PC-3 (cell line): ENCODE measurements at regions not wholly inside any gene's neighbourhood (a gene's known extent, or its start where the extent isn't known, plus 50 kb on each side); places are given as distances from the start of the nearest gene placed in this dataset.

Experiments used
- ATAC-seq: fragments of 200-7000 bp; cut with Tn5 transposase; 2 replicates; pipeline ENCODE4 v1.9.1; 2020; ENCODE audit warnings: mild to moderate bottlenecking, moderate library complexity
- BruUV-seq: library from RNA; stranded (reverse); fragments of 400-500 nt; replicated peaks from 2 replicates; lab custom pipeline; 2021; lab: Mats Ljungman, UMichigan
- CTCF ChIA-PET: fragments of 300-600 bp; sonication (Branson Sonifier 250); formaldehyde crosslinking; loops from one replicate; lab custom pipeline; 2022; ENCODE audit warnings: antibody characterized with exemption; lab: Charles Lee
- POLR2A ChIA-PET: fragments of 300-600 bp; sonication (Branson Sonifier 250); formaldehyde crosslinking; loops from one replicate; lab custom pipeline; 2022; ENCODE audit warnings: antibody characterized with exemption; ENCODE audit not compliant: unreplicated experiment; lab: Charles Lee
- DNase-seq: peaks from one replicate; pipeline ENCODE4 v3.0.0-alpha.2; 2015
- H2AFZ ChIP-seq: fragments of 300-600 bp; sonication (generic); 2 replicates; pipeline ENCODE4 v1.6.0; 2016; ENCODE audit warnings: antibody characterized with exemption, low read length
- H3F3A ChIP-seq: fragments of 300-600 bp; sonication (generic); one replicate; pipeline ENCODE4 v1.6.0; 2017; ENCODE audit warnings: antibody characterized with exemption, low read length, control low read depth, mild to moderate bottlenecking; ENCODE audit not compliant: unreplicated experiment
- H3K27ac ChIP-seq: fragments of 300-600 bp; sonication (generic); 2 replicates; pipeline ENCODE4 v1.5.1; 2016; ENCODE audit warnings: mild to moderate bottlenecking, low read length
- H3K27me3 ChIP-seq: fragments of 300-600 bp; sonication (generic); 2 replicates; pipeline ENCODE4 v1.6.1; 2016; ENCODE audit warnings: low read length, mixed read lengths
- H3K36me3 ChIP-seq: fragments of 300-600 bp; sonication (generic); 2 replicates; pipeline ENCODE4 v1.6.1; 2016; ENCODE audit warnings: low read depth, mixed run types, low read length, mixed read lengths
- H3K4me1 ChIP-seq: fragments of 300-600 bp; sonication (generic); 2 replicates; pipeline ENCODE4 v1.5.1; 2016; ENCODE audit warnings: low read length; ENCODE audit not compliant: insufficient read depth
- H3K4me2 ChIP-seq: fragments of 300-600 bp; sonication (generic); 2 replicates; pipeline ENCODE4 v1.6.0; 2016; ENCODE audit warnings: low read length
- H3K4me3 ChIP-seq: fragments of 300-600 bp; sonication (generic); 2 replicates; pipeline ENCODE4 v1.5.1; 2016; ENCODE audit warnings: mild to moderate bottlenecking, low read length, mixed read lengths
- H3K79me2 ChIP-seq: fragments of 300-600 bp; sonication (generic); 2 replicates; pipeline ENCODE4 v1.6.1; 2017; ENCODE audit warnings: low read length, mixed read lengths
- H3K9ac ChIP-seq: fragments of 300-600 bp; sonication (generic); 2 replicates; pipeline ENCODE4 v1.6.0; 2016; ENCODE audit warnings: mild to moderate bottlenecking, low read length
- H3K9me2 ChIP-seq: fragments of 300-600 bp; sonication (generic); replicated peaks from 2 replicates; pipeline ENCODE4 v1.6.1; 2016; ENCODE audit warnings: mixed run types, low read length, mixed read lengths
- H3K9me3 ChIP-seq: fragments of 300-600 bp; sonication (generic); 2 replicates; pipeline ENCODE4 v1.6.1; 2016; ENCODE audit warnings: low read length, mixed read lengths
- H4K20me1 ChIP-seq: fragments of 300-600 bp; sonication (generic); 2 replicates; pipeline ENCODE4 v1.6.1; 2016; ENCODE audit warnings: low read length, mixed read lengths
- CTCF ChIP-seq: fragments of 300-600 bp; sonication (generic); conservative IDR thresholded peaks from 2 replicates; pipeline ENCODE4 v1.5.1; 2017; ENCODE audit warnings: antibody characterized with exemption, low read depth, mild to moderate bottlenecking, low read length
- EZH2 ChIP-seq: fragments of 300-600 bp; sonication (generic); IDR thresholded peaks from one replicate; pipeline ENCODE4 v1.6.1; 2017; ENCODE audit warnings: antibody characterized with exemption, mild to moderate bottlenecking, low read length; ENCODE audit not compliant: unreplicated experiment
- EZH2phosphoT487 ChIP-seq: fragments of 300-600 bp; sonication (generic); IDR thresholded peaks from 2 replicates; pipeline ENCODE4 v1.6.1; 2018; ENCODE audit warnings: mild to moderate bottlenecking, antibody characterized with exemption, low read length, borderline replicate concordance
- intact Hi-C: fragments of 100-400 bp; cut with micrococcal nuclease; formaldehyde crosslinking; loops from 2 replicates; pipeline ENCODE4 v1.9.0; 2023

- Histone ChIP-seq H3K4me2 (no peak overlapping the region), H3K4me1 (no peaks in the 10 kb centered on the region), H3K9me2 (no peaks in the 10 kb centered on the region), H3K36me3 (no peaks in the 10 kb centered on the region), H3K4me3 (no peak overlapping the region), H2AFZ (no peak overlapping the region), H3K79me2 (no peaks in the 10 kb centered on the region), H3K27ac (no peak overlapping the region), H3F3A (no peaks in the 10 kb centered on the region), H4K20me1 (no peaks in the 10 kb centered on the region), H3K9me3 (no peaks in the 10 kb centered on the region), H3K27me3 (no peaks in the 10 kb centered on the region), H3K9ac (no peak overlapping the region)
- POLR2A ChIA-PET, result no interaction called here
- DNase-seq (peak; percentile 38), ATAC-seq (peak; percentile 61)
- peak; percentile 43 for TF ChIP-seq CTCF
- TF ChIP-seq EZH2phosphoT487, result no peak
- BruUV-seq, result no TSS peak
- CTCF ChIA-PET, result no interaction called here
- intact Hi-C loops, result loop anchor here (5.0 kb wide), 1 partner anchor 935 kb away; no protein-coding TSS in a partner anchor
Measured at GRCh38 chr4:92047209-92047875, 256.4 kb upstream of the GRID2 start.

GRCh38 chr4:92050875-92051274 is 252.9 kb upstream of the GRID2 start:
- TF ChIP-seq EZH2phosphoT487, result no peak
- no peak for TF ChIP-seq CTCF
- TF ChIP-seq EZH2, result no peak
- Histone ChIP-seq H3K27ac (no peak overlapping the region), H2AFZ (peak overlapping the region; percentile 21; the same call in 1 of the 2 replicates), H3K4me1 (no peaks in the 10 kb centered on the region), H3K27me3 (no peaks in the 10 kb centered on the region), H3F3A (no peaks in the 10 kb centered on the region), H3K79me2 (no peaks in the 10 kb centered on the region), H3K4me3 (no peak overlapping the region), H3K9me3 (no peaks in the 10 kb centered on the region), H3K4me2 (no peak overlapping the region), H3K9ac (no peak overlapping the region), H3K9me2 (no peaks in the 10 kb centered on the region), H3K36me3 (no peaks in the 10 kb centered on the region), H4K20me1 (no peaks in the 10 kb centered on the region)
- ATAC-seq, result no peak
- intact Hi-C loops, result no loop called here
- DNase-seq, result peak; percentile 1
- ChIA-PET CTCF (interaction anchor here (0.7 kb wide), 1 partner anchor 745 kb away, joined by 3 read pairs; no protein-coding TSS in a partner anchor), POLR2A (no interaction called here)
- no TSS peak for BruUV-seq

DNA sequence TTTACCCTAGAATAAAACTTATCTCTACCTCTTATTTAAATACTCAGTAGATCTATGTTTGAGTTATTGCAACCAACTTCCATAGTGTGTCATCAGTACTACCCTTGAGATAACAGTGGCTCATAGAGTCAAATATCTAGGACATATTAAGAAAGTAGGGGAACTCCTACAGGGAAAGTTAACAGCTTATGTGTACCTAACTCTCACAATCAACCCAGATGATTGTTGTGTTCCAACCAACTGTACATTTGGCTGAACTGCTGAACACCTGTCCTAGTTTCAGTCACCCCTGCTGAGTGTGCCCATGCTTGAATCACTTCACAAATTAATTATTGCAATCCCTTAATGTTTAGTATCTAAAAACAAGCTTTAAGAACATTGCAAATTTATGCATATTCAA is 244.2 kb upstream of the GRID2 start:
- CTCF ChIA-PET, result no interaction called here
- TF ChIP-seq EZH2 (no peak), CTCF (no peak), EZH2phosphoT487 (no peak)
- Histone ChIP-seq H3K9me3 (no peaks in the 10 kb centered on the region), H3K9me2 (no peaks in the 10 kb centered on the region), H3K27me3 (no peaks in the 10 kb centered on the region), H2AFZ (no peak overlapping the region), H3F3A (no peaks in the 10 kb centered on the region), H3K4me2 (no peak overlapping the region), H3K4me3 (no peak overlapping the region), H3K4me1 (peaks cover 8% of the 10 kb centered on the region), H3K27ac (no peak overlapping the region), H3K79me2 (no peaks in the 10 kb centered on the region), H4K20me1 (no peaks in the 10 kb centered on the region), H3K9ac (no peak overlapping the region), H3K36me3 (no peaks in the 10 kb centered on the region)
- DNase-seq, result no peak
- no peak for ATAC-seq
- no TSS peak for BruUV-seq
- intact Hi-C loops, result no loop called here
- POLR2A ChIA-PET, result no interaction called here
